Heart left ventricle (tissue), 16 donors: ENCODE measurements at regions not wholly inside any gene's neighbourhood (a gene's known extent, or its start where the extent isn't known, plus 50 kb on each side); places are given as distances from the start of the nearest gene placed in this dataset.

Experiments used
- ATAC-seq, 4 donors: fragments of 200-7000 bp; cut with Tn5 transposase; one replicate each; pipeline ENCODE4 v1.9.1; 2020 to 2022; ENCODE audit warnings: moderate library complexity in 4 of 4, mild to moderate bottlenecking in 3 of 4, moderate number of reproducible peaks in 1 of 4
- DNase-seq, 5 donors: peaks; one replicate each; pipeline ENCODE4 v3.0.0-alpha.2; 2020
- H3K27ac ChIP-seq, 12 donors: fragments of 200-600 bp; sonication (generic) in 4 of 12; one replicate each; pipeline versions ENCODE4 v1.5.0 to v1.8.0; 2016 to 2022; ENCODE audit warnings: mild to moderate bottlenecking in 2 of 12
- H3K27me3 ChIP-seq, 9 donors: fragments of 200-600 bp; sonication (generic) in 2 of 9; one replicate each; pipeline versions ENCODE4 v1.5.1 to v1.8.0; 2016 to 2022; ENCODE audit warnings: mild to moderate bottlenecking in 3 of 9
- H3K36me3 ChIP-seq, 9 donors: fragments of 200-600 bp; sonication (generic) in 2 of 9; one replicate each; pipeline versions ENCODE4 v1.5.0 to v1.8.0; 2018 to 2022; ENCODE audit warnings: mild to moderate bottlenecking in 2 of 9
- H3K4me1 ChIP-seq, 12 donors: fragments of 200-600 bp; sonication (generic) in 4 of 12; one replicate each; pipeline versions ENCODE4 v1.5.0 to v1.8.0; 2016 to 2022; ENCODE audit warnings: mild to moderate bottlenecking in 3 of 12
- H3K4me3 ChIP-seq, 12 donors: fragments of 200-600 bp; sonication (generic) in 4 of 12; one replicate each; pipeline versions ENCODE4 v1.5.0 to v1.8.0; 2017 to 2022; ENCODE audit warnings: mild to moderate bottlenecking in 9 of 12, moderate library complexity in 4 of 12
- H3K9me3 ChIP-seq, 12 donors: fragments of 200-600 bp; sonication (generic) in 4 of 12; one replicate each; pipeline versions ENCODE4 v1.5.0 to v1.8.0; 2016 to 2022; ENCODE audit warnings: mild to moderate bottlenecking in 1 of 12
- CTCF ChIP-seq, 12 donors: fragments of 200-600 bp; sonication (generic) in 4 of 12; IDR thresholded peaks; one replicate each; pipeline versions ENCODE4 v1.5.0 to v1.8.0; 2018 to 2022; ENCODE audit warnings: antibody characterized with exemption in 12 of 12, mild to moderate bottlenecking in 5 of 12
- POLR2A ChIP-seq, 2 donors: fragments of 450-650 bp; IDR thresholded peaks; one replicate each; pipeline ENCODE4 v1.6.1; 2017; ENCODE audit warnings: antibody characterized with exemption in 2 of 2, mild to moderate bottlenecking in 2 of 2, moderate library complexity in 2 of 2
- WGBS, 4 donors: extraction: QIAGEN DNeasy Blood & Tissue Kit in 2 of 4; methylation state at CpG; one replicate each; pipeline versions ENCODE4 v1.1.5 to v1.1.7; 2013 to 2018; 5-methylcytosine and 5-hydroxymethylcytosine counted together
- intact Hi-C, 10 donors: fragments of 100-400 bp; cut with DNase I; formaldehyde crosslinking; loops; one replicate each; pipeline versions ENCODE4 v1.11.1 to v1.14.2; 2022
- donor health status: ischemic (EF 13 %, LVEDD 7.1; RV severe dilation, severe dysfunction).
- donor health status: healthy with polysubstance abuse.
- donor health status: DM: no; HTN: yes; CAD: no.
- donor health status: DM: no; HTN: no; CAD: no.
- donor health status: ischemic (EF 25% LVEDD 6.9; RV normal size, moderate dysfunction).
- donor health status: ischemic (EF 25% LVEDD 5.7; RV mildly dilated, moderate dysfunction).
- donor health status: healthy.
- donor health status: DM: yes; HTN: yes; CAD: no.
- donor health status: ischemic (EF 35%, LVEDD 5.7; RV mildly dilated, moderate dysfunction).
- donor health status: nonischemic (EF 11% LVEDD 7.7; RV severe dilation, severe dysfunction).
- donor health status: DM: yes; HTN: yes; CAD: no.
- donor health status: PGD.
- donor health status: ischemic (EF 29% LVEDD 5.4; RV normal size, mild dysfunction).
- donor health status: nonischemic (EF 23%, LVEDD 6.1; RV moderate dilation, normal function).

GRCh38 chr6:8628063-8628462, 192.7 kb upstream of the SLC35B3 start:
- no peaks in the 10 kb centered on the region for H3K9me3 ChIP-seq
- TF ChIP-seq CTCF (IDR thresholded peaks at IDR 0.05) (no peak), POLR2A (IDR thresholded peaks at IDR 0.05) (no peak)
- no peak for DNase-seq
- H3K27ac ChIP-seq: no peak overlapping the region
- H3K4me1 ChIP-seq: no peaks in the 10 kb centered on the region
- ATAC-seq: no peak
- H3K27me3 ChIP-seq: no peaks in the 10 kb centered on the region
- intact Hi-C loops: no loop called here
- no peak overlapping the region for H3K4me3 ChIP-seq
- H3K36me3 ChIP-seq: no peaks in the 10 kb centered on the region

- intact Hi-C loops: no loop called here
- Histone ChIP-seq H3K9me3 (no peaks in the 10 kb centered on the region), H3K4me3 (no peak overlapping the region), H3K27ac (no peak overlapping the region), H3K36me3 (no peaks in the 10 kb centered on the region), H3K27me3 (no peaks in the 10 kb centered on the region), H3K4me1 (no peaks in the 10 kb centered on the region)
- TF ChIP-seq POLR2A (IDR thresholded peaks at IDR 0.05) (no peak), CTCF (IDR thresholded peaks at IDR 0.05) (no peak)
- DNase-seq (no peak), ATAC-seq (no peak)
- 86 to 95% (median 89%) methylated on average over 2 of the region's 2 CpGs for WGBS, 4 donors
These were observed 191.9 kb upstream of the SLC35B3 start for GRCh38 chr6:8627085-8627861.

- DNase-seq (no peak), ATAC-seq (no peak)
- Histone ChIP-seq H3K4me1 (no peaks in the 10 kb centered on the region), H3K27ac (no peak overlapping the region), H3K4me3 (no peak overlapping the region), H3K27me3 (no peaks in the 10 kb centered on the region), H3K9me3 (no peaks in the 10 kb centered on the region), H3K36me3 (no peaks in the 10 kb centered on the region)
- intact Hi-C loops: no loop called here
- WGBS, 4 donors: 90 to 100% (median 96%) methylated on average over 1 of the region's 1 CpG
- no peak for TF ChIP-seq POLR2A (IDR thresholded peaks at IDR 0.05)
- TF ChIP-seq CTCF (IDR thresholded peaks at IDR 0.05): no peak
These were observed 189.3 kb upstream of the SLC35B3 start for GRCh38 chr6:8624665-8625064.

GRCh38 chr6:8623441-8623840, 188.1 kb upstream of the SLC35B3 start:
- H3K27me3 ChIP-seq: no peaks in the 10 kb centered on the region
- DNase-seq: no peak
- no peaks in the 10 kb centered on the region for H3K36me3 ChIP-seq
- no peaks in the 10 kb centered on the region for H3K4me1 ChIP-seq
- peaks cover 0 to 2% (median 0%) of the 10 kb centered on the region in 12 donors for H3K9me3 ChIP-seq
- TF ChIP-seq CTCF (IDR thresholded peaks at IDR 0.05) (no peak), POLR2A (IDR thresholded peaks at IDR 0.05) (no peak)
- no peak overlapping the region for H3K4me3 ChIP-seq
- intact Hi-C loops: no loop called here
- whole genome bisulfite sequencing, 4 donors: 88 to 91% (median 90%) methylated on average over 3 of the region's 3 CpGs
- ATAC-seq: no peak
- no peak overlapping the region for H3K27ac ChIP-seq
